GM12878 (cell line): ENCODE measurements at regions not wholly inside any gene's neighbourhood (a gene's known extent, or its start where the extent isn't known, plus 50 kb on each side); places are given as distances from the start of the nearest gene placed in this dataset.

ENCODE experiments used
- ATAC-seq: fragments of 200-7000 bp; cut with Tn5 transposase; 3 replicates; pipeline ENCODE4 v1.9.1; 2020; ENCODE audit warnings: mild to moderate bottlenecking, moderate library complexity
- BruUV-seq: library from RNA; stranded (reverse); fragments of 400-500 nt; replicated peaks from 2 replicates; lab custom pipeline; 2021; lab: Mats Ljungman, UMichigan
- CTCF ChIA-PET: fragments of 300-600 bp; sonication (Branson Sonifier 250); formaldehyde crosslinking; extraction: SDS; loops from one replicate; lab custom pipeline; 2021; ENCODE audit warnings: inconsistent platforms; lab: Yijun Ruan, JAX
- POLR2A ChIA-PET: fragments of 350-600 bp; formaldehyde crosslinking; extraction: SDS; loops from one replicate; lab custom pipeline; 2021; ENCODE audit warnings: inconsistent platforms; lab: Charles Lee
- RAD21 ChIA-PET: fragments of 300-600 bp; sonication (Branson Sonifier 250); formaldehyde crosslinking; loops from one replicate; lab custom pipeline; 2023; ENCODE audit warnings: antibody characterized with exemption; ENCODE audit not compliant: unreplicated experiment; lab: Charles Lee
- SMC1A ChIA-PET: fragments of 300-600 bp; sonication (Branson Sonifier 250); formaldehyde crosslinking; loops from one replicate; lab custom pipeline; 2023; ENCODE audit not compliant: unreplicated experiment, uncharacterized antibody; lab: Charles Lee
- DNase-seq: peaks from one replicate; pipeline ENCODE4 v3.0.0-alpha.2; 2011; ENCODE audit warnings: low read depth, low spot score
- FAIRE-seq: peaks from 3 replicates; lab custom pipeline; 2011; peaks lifted over from hg19 to GRCh38; lab: Jason Lieb, UNC
- H2AFZ ChIP-seq: 2 replicates; pipeline ENCODE4 v1.6.0; 2011; ENCODE audit warnings: low read depth, low read length, control low read depth; ENCODE audit not compliant: control insufficient read depth
- H3K27ac ChIP-seq: 2 replicates; pipeline ENCODE4 v1.5.1; 2011; ENCODE audit warnings: control low read depth; ENCODE audit not compliant: control insufficient read depth, insufficient read depth
- H3K27me3 ChIP-seq, 2 experiments: replicated peaks in 1 of 2; 2 replicates each; pipeline versions ENCODE4 v1.6.0 to v1.6.1; 2011; ENCODE audit warnings: low read length in 1 of 2; ENCODE audit not compliant: control insufficient read depth in 2 of 2, insufficient read depth in 2 of 2
- H3K36me3 ChIP-seq, 2 experiments: 2 replicates each; pipeline ENCODE4 v1.5.1; 2011; ENCODE audit warnings: low read length in 1 of 2; ENCODE audit not compliant: control insufficient read depth in 2 of 2, insufficient read depth in 2 of 2
- H3K4me1 ChIP-seq: 2 replicates; pipeline ENCODE4 v1.6.1; 2011; ENCODE audit warnings: mild to moderate bottlenecking, low read length, moderate library complexity, mixed read lengths; ENCODE audit not compliant: control insufficient read depth, insufficient read depth
- H3K4me2 ChIP-seq: 2 replicates; pipeline ENCODE4 v1.6.0; 2011; ENCODE audit warnings: control low read depth; ENCODE audit not compliant: control insufficient read depth, insufficient read depth
- H3K4me3 ChIP-seq: fragments of 200-600 bp; sonication (generic); 2 replicates; pipeline ENCODE4 v1.5.1; 2016
- H3K79me2 ChIP-seq: 2 replicates; pipeline ENCODE4 v1.6.0; 2011; ENCODE audit warnings: low read length; ENCODE audit not compliant: control insufficient read depth, insufficient read depth
- H3K9ac ChIP-seq: 2 replicates; pipeline ENCODE4 v1.8.0; 2011; ENCODE audit warnings: low read length, control low read depth, mixed read lengths; ENCODE audit not compliant: control insufficient read depth, insufficient read depth
- H3K9me3 ChIP-seq: replicated peaks from 3 replicates; pipeline ENCODE4 v1.5.1; 2011; ENCODE audit warnings: mild to moderate bottlenecking, low read length; ENCODE audit not compliant: control insufficient read depth, insufficient read depth
- H4K20me1 ChIP-seq: 2 replicates; pipeline ENCODE4 v1.6.0; 2011; ENCODE audit not compliant: control insufficient read depth, insufficient read depth
- ASH2L ChIP-seq: fragments of 300-600, 200-600 bp; sonication (generic); IDR thresholded peaks from 2 replicates; pipeline ENCODE4 v1.6.1; 2017; ENCODE audit warnings: low read depth, mild to moderate bottlenecking, borderline replicate concordance
- BCL11A ChIP-seq: IDR thresholded peaks from 2 replicates; pipeline ENCODE4 v1.6.1; 2011; ENCODE audit warnings: low read depth, low read length
- BRCA1 ChIP-seq: IDR thresholded peaks from 2 replicates; pipeline ENCODE4 v1.6.1; 2011; ENCODE audit warnings: low read depth, low read length, improper control_type of control experiment
- CBFB ChIP-seq: IDR thresholded peaks from 2 replicates; pipeline ENCODE4 v1.6.1; 2016; ENCODE audit warnings: antibody characterized with exemption, low read depth
- CBX5 ChIP-seq: sonication (generic); IDR thresholded peaks from 2 replicates; pipeline ENCODE4 v1.6.1; 2016; ENCODE audit warnings: low read depth, moderate library complexity, mild to moderate bottlenecking, inconsistent platforms
- CHD4 ChIP-seq: fragments of 200-600 bp; sonication (generic); IDR thresholded peaks from 2 replicates; pipeline ENCODE4 v1.6.1; 2016; ENCODE audit warnings: mild to moderate bottlenecking
- E4F1 ChIP-seq: fragments of 450-650 bp; IDR thresholded peaks from 2 replicates; pipeline ENCODE4 v1.6.1; 2018; ENCODE audit warnings: borderline replicate concordance, mild to moderate bottlenecking; ENCODE audit not compliant: partially characterized antibody
- EGR1 ChIP-seq, 2 experiments: IDR thresholded peaks; 1 replicate in 1 of 2; 2 replicates in 1 of 2; pipeline ENCODE4 v1.6.1; 2011 to 2012; ENCODE audit warnings: low read depth in 2 of 2, low read length in 2 of 2, borderline replicate concordance in 1 of 2, mild to moderate bottlenecking in 1 of 2, moderate library complexity in 1 of 2
- FOXM1 ChIP-seq: IDR thresholded peaks from 2 replicates; pipeline ENCODE4 v1.6.1; 2012; ENCODE audit warnings: low read depth, mild to moderate bottlenecking, inconsistent platforms, low read length, moderate library complexity
- HCFC1 ChIP-seq: fragments of 150-350 bp; IDR thresholded peaks from 2 replicates; pipeline ENCODE4 v1.6.1; 2014; ENCODE audit warnings: low read length
- MYB ChIP-seq: fragments of 150-350 bp; IDR thresholded peaks from 2 replicates; pipeline ENCODE4 v1.6.1; 2014; ENCODE audit warnings: mild to moderate bottlenecking, low read depth, low read length, borderline replicate concordance
- NFXL1 ChIP-seq: fragments of 450-650 bp; IDR thresholded peaks from 2 replicates; pipeline ENCODE4 v1.6.1; 2017; ENCODE audit warnings: antibody characterized with exemption, mild to moderate bottlenecking, borderline replicate concordance
- NR2C2 ChIP-seq: IDR thresholded peaks from 2 replicates; pipeline ENCODE4 v1.6.1; 2011; ENCODE audit warnings: borderline replicate concordance, low read depth; ENCODE audit not compliant: control insufficient read depth, insufficient read length
- PKNOX1 ChIP-seq: fragments of 450-650 bp; IDR thresholded peaks from 2 replicates; pipeline ENCODE4 v1.6.1; 2016; ENCODE audit warnings: mild to moderate bottlenecking
- POU2F2 ChIP-seq: IDR thresholded peaks from 3 replicates; pipeline ENCODE4 v1.6.1; 2011; ENCODE audit warnings: low read depth, mild to moderate bottlenecking, low read length, borderline replicate concordance
- RELB ChIP-seq: fragments of 450-650 bp; IDR thresholded peaks from 2 replicates; pipeline ENCODE4 v1.6.1; 2017; ENCODE audit warnings: low read depth, mild to moderate bottlenecking, moderate library complexity
- RUNX3 ChIP-seq: IDR thresholded peaks from 2 replicates; pipeline ENCODE4 v1.6.1; 2012; ENCODE audit warnings: low read length, inconsistent platforms
- SP1 ChIP-seq: IDR thresholded peaks from one replicate; pipeline ENCODE4 v1.6.1; 2011; ENCODE audit warnings: low read depth, low read length
- STAT1 ChIP-seq: fragments of 450-650 bp; conservative IDR thresholded peaks from 2 replicates; pipeline ENCODE4 v1.6.1; 2014; ENCODE audit warnings: antibody characterized with exemption, mild to moderate bottlenecking
- TBL1XR1 ChIP-seq: IDR thresholded peaks from 2 replicates; pipeline ENCODE4 v1.6.1; 2012; ENCODE audit warnings: low read depth, low read length, improper control_type of control experiment
- ZNF384 ChIP-seq: IDR thresholded peaks from 2 replicates; pipeline ENCODE4 v1.6.1; 2012; ENCODE audit warnings: low read depth, mild to moderate bottlenecking, low read length, improper control_type of control experiment, borderline replicate concordance
- WGBS: methylation state at CpG from one replicate; pipeline ENCODE4 v1.1.6; 2016; ENCODE audit warnings: low lambda C conversion rate; ENCODE audit not compliant: insufficient replicate concordance, insufficient coverage; ENCODE audit errors: missing lambda C conversion rate; 5-methylcytosine and 5-hydroxymethylcytosine counted together
- in situ Hi-C: fragments of 300-500 bp; cut with MboI; formaldehyde crosslinking; loops from 9 replicates; pipeline ENCODE4 v1.14.3; 2018; ENCODE audit warnings: mixed read lengths
- intact Hi-C: fragments of 100-400 bp; cut with micrococcal nuclease; formaldehyde crosslinking; loops from one replicate; pipeline ENCODE4 v1.14.2; 2022; ENCODE audit not compliant: unreplicated experiment

GRCh38 chr2:54364409-54364808 is 91.7 kb upstream of the SPTBN1 start (continued):
- TF ChIP-seq EGR1 (IDR thresholded peaks at IDR 0.05; ENCODE audit: borderline replicate concordance in 1 of 2, low read depth in 2 of 2, low read length in 2 of 2) = no peak
- TF ChIP-seq RUNX3 = no peak
- TF ChIP-seq BRCA1 = no peak
- TF ChIP-seq POU2F2 = no peak
- no peak for TF ChIP-seq STAT1
- no peak for TF ChIP-seq MYB
- no peak for TF ChIP-seq TBL1XR1
- no peak for TF ChIP-seq PKNOX1
- no peak for TF ChIP-seq NR2C2

- POLR2A ChIA-PET = no interaction called here
- Histone ChIP-seq H3K9ac (no peak overlapping the region), H2AFZ (no peak overlapping the region), H3K27ac (no peak overlapping the region), H3K4me2 (no peak overlapping the region), H3K9me3 (no peaks in the 10 kb centered on the region; the same call in 2 of the 3 replicates), H4K20me1 (no peaks in the 10 kb centered on the region), H3K4me1 (no peaks in the 10 kb centered on the region)
- SMC1A ChIA-PET = interaction anchor here (0.9 kb wide), 1 partner anchor 13 kb away, joined by 3 read pairs; no protein-coding TSS in a partner anchor
- BruUV-seq = no TSS peak
- intact Hi-C loops = no loop called here
- WGBS = 27% methylated on average over 1 of the region's 1 CpG
- ATAC-seq = no peak
- in situ Hi-C loops = no loop called here
- no peak for TF ChIP-seq SP1
- TF ChIP-seq BCL11A = no peak
- no peak for TF ChIP-seq NFXL1
- TF ChIP-seq ZNF384 = no peak
- TF ChIP-seq RELB = no peak
- TF ChIP-seq CHD4 = no peak
- TF ChIP-seq FOXM1 = no peak
- no peak for TF ChIP-seq HCFC1
- no peak for TF ChIP-seq E4F1
- TF ChIP-seq ASH2L = no peak
- TF ChIP-seq CBX5 = no peak
- no peak for TF ChIP-seq CBFB
- TF ChIP-seq, all 136 proteins: peak for 0
- no peak for FAIRE-seq
- CTCF ChIA-PET = interaction anchor here (0.9 kb wide), 1 partner anchor 312 kb away, joined by 3 read pairs; no protein-coding TSS in a partner anchor
- no peak overlapping the region for H3K4me3 ChIP-seq
- DNase-seq = no peak
- no peaks in the 10 kb centered on the region for H3K36me3 ChIP-seq
- H3K27me3 ChIP-seq = no peaks in the 10 kb centered on the region; a peak in 2 of 4 replicates
- H3K79me2 ChIP-seq = no peaks in the 10 kb centered on the region
- RAD21 ChIA-PET = no interaction called here
These were observed 90.5 kb upstream of the SPTBN1 start for GRCh38 chr2:54365661-54366060.
